MM.1S (cell line): ENCODE measurements at regions not wholly inside any gene's neighbourhood (a gene's known extent, or its start where the extent isn't known, plus 50 kb on each side); places are given as distances from the start of the nearest gene placed in this dataset.

Source experiments
- DNase-seq: peaks from one replicate; pipeline ENCODE4 v3.0.0-alpha.2; 2015
- H2AFZ ChIP-seq: fragments of 300-600 bp; sonication (generic); 2 replicates; pipeline ENCODE4 v1.6.0; 2016; ENCODE audit warnings: antibody characterized with exemption, low read length
- H3F3A ChIP-seq: fragments of 300-600 bp; sonication (generic); 2 replicates; pipeline ENCODE4 v1.6.1; 2016; ENCODE audit warnings: mild to moderate bottlenecking, antibody characterized with exemption, low read length, moderate library complexity, mixed read lengths; ENCODE audit not compliant: insufficient read depth
- H3K27ac ChIP-seq: fragments of 300-600 bp; sonication (generic); 2 replicates; pipeline ENCODE4 v1.5.1; 2016; ENCODE audit warnings: mild to moderate bottlenecking, low read length
- H3K27me3 ChIP-seq: fragments of 300-600 bp; sonication (generic); replicated peaks from 2 replicates; pipeline ENCODE4 v1.6.0; 2016; ENCODE audit warnings: low read length; ENCODE audit not compliant: insufficient read depth
- H3K36me3 ChIP-seq: fragments of 300-600 bp; sonication (generic); replicated peaks from 2 replicates; pipeline ENCODE4 v1.6.1; 2016; ENCODE audit warnings: mild to moderate bottlenecking, low read length, mixed read lengths; ENCODE audit not compliant: insufficient read depth
- H3K4me1 ChIP-seq: fragments of 300-600 bp; sonication (generic); 2 replicates; pipeline ENCODE4 v1.6.1; 2016; ENCODE audit warnings: low read length, mixed read lengths
- H3K4me2 ChIP-seq: fragments of 300-600 bp; sonication (generic); 2 replicates; pipeline ENCODE4 v1.6.0; 2016; ENCODE audit warnings: low read depth, low read length
- H3K4me3 ChIP-seq: fragments of 300-600 bp; sonication (generic); 2 replicates; pipeline ENCODE4 v1.5.1; 2016; ENCODE audit warnings: low read length, mixed read lengths
- H3K79me2 ChIP-seq: fragments of 300-600 bp; sonication (generic); 2 replicates; pipeline ENCODE4 v1.6.1; 2016; ENCODE audit warnings: mixed run types, low read length, mixed read lengths
- H3K9ac ChIP-seq: fragments of 300-600 bp; sonication (generic); 2 replicates; pipeline ENCODE4 v1.6.1; 2016; ENCODE audit warnings: low read length, mixed read lengths
- H3K9me2 ChIP-seq: fragments of 300-600 bp; sonication (generic); replicated peaks from 2 replicates; pipeline ENCODE4 v1.6.1; 2016; ENCODE audit warnings: mild to moderate bottlenecking, low read length, mixed read lengths; ENCODE audit not compliant: insufficient read depth
- H3K9me3 ChIP-seq: fragments of 300-600 bp; sonication (generic); replicated peaks from 2 replicates; pipeline ENCODE4 v1.6.1; 2016; ENCODE audit warnings: mild to moderate bottlenecking, low read length, mixed read lengths; ENCODE audit not compliant: insufficient read depth
- H4K20me1 ChIP-seq: fragments of 300-600 bp; sonication (generic); 2 replicates; pipeline ENCODE4 v1.6.1; 2016; ENCODE audit warnings: mild to moderate bottlenecking, low read length, moderate library complexity, mixed read lengths; ENCODE audit not compliant: insufficient read depth
- CTCF ChIP-seq: fragments of 300-600 bp; sonication (generic); IDR thresholded peaks from 2 replicates; pipeline ENCODE4 v1.5.1; 2016; ENCODE audit warnings: antibody characterized with exemption, low read length, mixed read lengths
- EZH2 ChIP-seq: fragments of 300-600 bp; sonication (generic); optimal IDR thresholded peaks from 2 replicates; pipeline ENCODE3; 2017; ENCODE audit warnings: low read depth, mild to moderate bottlenecking, antibody characterized with exemption, low read length, mixed read lengths
- EZH2phosphoT487 ChIP-seq: fragments of 300-600 bp; sonication (generic); IDR thresholded peaks from 2 replicates; pipeline ENCODE4 v1.6.1; 2018; ENCODE audit warnings: antibody characterized with exemption, low read length

GRCh38 chr19:5271145-5271544 is 69.5 kb downstream of the PTPRS start:
- H3K9me2 ChIP-seq, result no peaks in the 10 kb centered on the region
- no peak overlapping the region for H3K4me3 ChIP-seq
- H2AFZ ChIP-seq, result no peak overlapping the region
- no peak for DNase-seq
- no peak for TF ChIP-seq EZH2
- TF ChIP-seq EZH2phosphoT487, result no peak
- TF ChIP-seq CTCF, result peak; percentile 11; the same call in 1 of the 2 replicates
- H3K27ac ChIP-seq, result no peak overlapping the region
- H3K27me3 ChIP-seq, result peaks cover 83% of the 10 kb centered on the region
- H3K9ac ChIP-seq, result no peak overlapping the region
- H4K20me1 ChIP-seq, result no peaks in the 10 kb centered on the region
- no peaks in the 10 kb centered on the region for H3K9me3 ChIP-seq
- H3K4me1 ChIP-seq, result no peaks in the 10 kb centered on the region
- no peaks in the 10 kb centered on the region for H3K79me2 ChIP-seq
- H3K36me3 ChIP-seq, result no peaks in the 10 kb centered on the region
- no peak overlapping the region for H3K4me2 ChIP-seq
- H3F3A ChIP-seq, result no peaks in the 10 kb centered on the region

GRCh38 chr19:5269926-5270325 is 70.7 kb downstream of the PTPRS start:
- Histone ChIP-seq H3K4me2 (no peak overlapping the region), H4K20me1 (no peaks in the 10 kb centered on the region), H3K4me3 (no peak overlapping the region), H3K27ac (no peak overlapping the region), H3K9me3 (no peaks in the 10 kb centered on the region), H3K9me2 (no peaks in the 10 kb centered on the region), H3K4me1 (no peaks in the 10 kb centered on the region), H3K36me3 (no peaks in the 10 kb centered on the region), H2AFZ (no peak overlapping the region), H3F3A (no peaks in the 10 kb centered on the region), H3K79me2 (no peaks in the 10 kb centered on the region), H3K9ac (no peak overlapping the region), H3K27me3 (peaks cover 87% of the 10 kb centered on the region)
- DNase-seq, result no peak
- TF ChIP-seq EZH2phosphoT487, result no peak
- no peak for TF ChIP-seq CTCF
- TF ChIP-seq EZH2, result no peak

DNA sequence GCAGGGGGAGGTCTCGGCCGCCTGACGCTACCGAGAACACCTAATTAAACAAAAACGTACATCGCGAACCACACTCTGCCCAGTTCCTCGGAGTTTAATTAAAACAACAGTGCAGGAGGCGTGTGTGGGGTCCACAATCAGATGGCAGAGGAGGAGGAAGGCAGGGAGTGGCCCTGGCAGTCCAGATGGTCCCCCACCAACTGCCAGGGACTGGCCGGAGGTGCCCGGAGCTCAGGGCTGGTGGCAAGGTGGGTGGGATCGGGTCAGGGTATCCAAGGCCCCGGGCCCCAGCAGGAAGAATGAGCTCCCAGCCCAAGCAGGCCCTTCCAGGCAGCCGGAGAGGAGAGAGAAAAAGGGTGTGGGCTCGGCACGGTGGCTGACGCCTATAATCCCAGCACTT is 71.3 kb downstream of the PTPRS start:
- no peaks in the 10 kb centered on the region for H4K20me1 ChIP-seq
- H3K4me2 ChIP-seq, result no peak overlapping the region
- no peak overlapping the region for H3K9ac ChIP-seq
- H3K79me2 ChIP-seq, result no peaks in the 10 kb centered on the region
- peaks cover 90% of the 10 kb centered on the region for H3K27me3 ChIP-seq
- no peaks in the 10 kb centered on the region for H3K36me3 ChIP-seq
- H3K4me1 ChIP-seq, result no peaks in the 10 kb centered on the region
- H2AFZ ChIP-seq, result no peak overlapping the region
- H3K4me3 ChIP-seq, result no peak overlapping the region
- no peaks in the 10 kb centered on the region for H3K9me2 ChIP-seq
- H3K27ac ChIP-seq, result no peak overlapping the region
- no peak for DNase-seq
- TF ChIP-seq EZH2 (no peak), CTCF (no peak), EZH2phosphoT487 (no peak)
- H3K9me3 ChIP-seq, result no peaks in the 10 kb centered on the region
- H3F3A ChIP-seq, result no peaks in the 10 kb centered on the region
